MCF 10A (cell line): ENCODE measurements at regions not wholly inside any gene's neighbourhood (a gene's known extent, or its start where the extent isn't known, plus 50 kb on each side); places are given as distances from the start of the nearest gene placed in this dataset.
"Not testable (repeated sequence)": the region's sequence is repeated elsewhere in the genome, so short reads cannot be mapped to it uniquely, and the experiment has no call there.

Experiments
- BruUV-seq: library from RNA; stranded (reverse); fragments of 400-500 nt; replicated peaks from 2 replicates; lab custom pipeline; 2021; lab: Mats Ljungman, UMichigan
- CTCF ChIA-PET: fragments of 300-600 bp; sonication (Branson Sonifier 250); formaldehyde crosslinking; extraction: SDS; loops from one replicate; lab custom pipeline; 2021; ENCODE audit warnings: antibody characterized with exemption, inconsistent platforms; lab: Yijun Ruan, JAX
- POLR2A ChIA-PET: fragments of 300-600, 350-650 bp; sonication (Branson Sonifier 250); formaldehyde crosslinking; extraction: SDS; loops from one replicate; lab custom pipeline; 2020; ENCODE audit warnings: antibody characterized with exemption, inconsistent platforms; lab: Yijun Ruan, JAX
- DNase-seq: peaks from one replicate; pipeline ENCODE4 v3.0.0-alpha.2; 2018; ENCODE audit not compliant: unreplicated experiment
- H3K27ac Mint-ChIP-seq: one replicate; pipeline ENCODE4 v1.8.0; 2022; ENCODE audit warnings: mild to moderate bottlenecking, low read depth, mixed read lengths; ENCODE audit not compliant: unreplicated experiment
- H3K27me3 Mint-ChIP-seq: one replicate; pipeline ENCODE4 v1.8.0; 2022; ENCODE audit warnings: mixed read lengths; ENCODE audit not compliant: insufficient read depth, unreplicated experiment
- H3K36me3 Mint-ChIP-seq: one replicate; pipeline ENCODE4 v1.8.0; 2022; ENCODE audit warnings: mild to moderate bottlenecking, moderate library complexity, mixed read lengths; ENCODE audit not compliant: insufficient read depth, unreplicated experiment
- H3K4me1 Mint-ChIP-seq: one replicate; pipeline ENCODE4 v1.8.0; 2022; ENCODE audit warnings: mixed read lengths; ENCODE audit not compliant: insufficient read depth, unreplicated experiment
- H3K4me3 Mint-ChIP-seq: one replicate; pipeline ENCODE4 v1.8.0; 2022; ENCODE audit warnings: mild to moderate bottlenecking, moderate library complexity, mixed read lengths; ENCODE audit not compliant: unreplicated experiment
- H3K9me3 Mint-ChIP-seq: one replicate; pipeline ENCODE4 v1.8.0; 2022; ENCODE audit warnings: mixed read lengths; ENCODE audit not compliant: unreplicated experiment
- intact Hi-C: fragments of 100-400 bp; cut with micrococcal nuclease; formaldehyde crosslinking; loops from 2 replicates; pipeline ENCODE4 v1.14.1; 2022
- TF ChIP-seq, protein P1 (sequence below): fragments of 200-600 bp; IDR thresholded peaks from one replicate; pipeline ENCODE4 v1.8.0; 2022; ENCODE audit warnings: antibody characterized with exemption, mild to moderate bottlenecking; ENCODE audit not compliant: unreplicated experiment

DNA sequence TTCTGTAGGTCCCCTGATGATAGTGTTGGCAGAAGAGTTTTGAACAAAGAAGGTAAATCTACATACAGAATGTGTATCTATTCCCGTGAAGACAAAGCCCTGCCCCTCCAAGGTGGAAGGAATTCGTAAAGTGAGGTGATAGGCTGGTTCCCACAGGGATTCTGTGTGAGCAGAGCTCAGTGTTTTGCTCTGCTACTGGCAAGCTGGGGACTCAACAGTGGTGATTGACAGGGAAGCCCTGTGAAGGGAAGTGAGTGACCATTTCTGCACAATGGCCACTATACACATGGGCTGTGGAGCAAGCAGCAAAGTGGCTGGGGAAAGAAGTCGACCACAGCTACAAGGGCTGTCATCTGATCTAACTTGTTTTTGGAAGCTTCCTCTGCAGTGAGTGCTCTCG, 90.0 kb upstream of the LRRN2 start:
- H3K27me3 Mint-ChIP-seq, result peaks cover 69% of the 10 kb centered on the region
- H3K36me3 Mint-ChIP-seq, result no peaks in the 10 kb centered on the region
- ChIA-PET CTCF (interaction anchor here (0.7 to 7.4 kb wide), 5 partner anchors 9 to 210 kb away, joined by 3 to 61 read pairs (median 4); no protein-coding TSS in a partner anchor), POLR2A (interaction anchor here (0.9 kb wide), 1 partner anchor 67 kb away, joined by 3 read pairs; no protein-coding TSS in a partner anchor)
- intact Hi-C loops, result no loop called here
- no TSS peak for BruUV-seq
- H3K27ac Mint-ChIP-seq, result no peak overlapping the region
- no peaks in the 10 kb centered on the region for H3K4me1 Mint-ChIP-seq
- no peak for DNase-seq
- TF ChIP-seq, protein P1, sequence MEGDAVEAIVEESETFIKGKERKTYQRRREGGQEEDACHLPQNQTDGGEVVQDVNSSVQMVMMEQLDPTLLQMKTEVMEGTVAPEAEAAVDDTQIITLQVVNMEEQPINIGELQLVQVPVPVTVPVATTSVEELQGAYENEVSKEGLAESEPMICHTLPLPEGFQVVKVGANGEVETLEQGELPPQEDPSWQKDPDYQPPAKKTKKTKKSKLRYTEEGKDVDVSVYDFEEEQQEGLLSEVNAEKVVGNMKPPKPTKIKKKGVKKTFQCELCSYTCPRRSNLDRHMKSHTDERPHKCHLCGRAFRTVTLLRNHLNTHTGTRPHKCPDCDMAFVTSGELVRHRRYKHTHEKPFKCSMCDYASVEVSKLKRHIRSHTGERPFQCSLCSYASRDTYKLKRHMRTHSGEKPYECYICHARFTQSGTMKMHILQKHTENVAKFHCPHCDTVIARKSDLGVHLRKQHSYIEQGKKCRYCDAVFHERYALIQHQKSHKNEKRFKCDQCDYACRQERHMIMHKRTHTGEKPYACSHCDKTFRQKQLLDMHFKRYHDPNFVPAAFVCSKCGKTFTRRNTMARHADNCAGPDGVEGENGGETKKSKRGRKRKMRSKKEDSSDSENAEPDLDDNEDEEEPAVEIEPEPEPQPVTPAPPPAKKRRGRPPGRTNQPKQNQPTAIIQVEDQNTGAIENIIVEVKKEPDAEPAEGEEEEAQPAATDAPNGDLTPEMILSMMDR, result no peak
- no peaks in the 10 kb centered on the region for H3K9me3 Mint-ChIP-seq
- no peak overlapping the region for H3K4me3 Mint-ChIP-seq

DNA sequence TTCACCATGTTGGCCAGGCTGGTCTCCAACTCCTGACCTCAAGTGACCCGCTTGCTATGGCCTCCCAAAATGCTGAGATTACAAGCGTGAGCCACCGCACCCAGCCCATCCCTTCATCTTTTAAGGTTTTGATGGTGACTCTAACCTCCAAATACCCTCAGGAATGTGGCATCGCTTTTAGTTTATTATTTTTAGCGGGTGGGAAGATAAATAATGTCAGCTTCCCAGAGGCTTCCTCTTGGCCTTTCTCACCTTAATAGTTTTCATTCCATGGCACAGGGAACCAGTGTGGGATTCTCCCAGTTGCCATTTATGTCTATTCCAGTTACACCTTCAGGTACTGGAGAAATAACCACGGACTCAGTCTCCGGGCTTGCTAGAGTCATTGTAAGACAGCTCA, 92.1 kb upstream of the LRRN2 start:
- H3K4me1 Mint-ChIP-seq, result no peaks in the 10 kb centered on the region
- BruUV-seq, result no TSS peak
- no peak overlapping the region for H3K4me3 Mint-ChIP-seq
- H3K9me3 Mint-ChIP-seq, result no peaks in the 10 kb centered on the region
- intact Hi-C loops, result no loop called here
- CTCF ChIA-PET, result interaction anchor here (0.6 to 7.4 kb wide), 6 partner anchors 15 to 426 kb away, joined by 3 to 61 read pairs (median 4); no protein-coding TSS in a partner anchor
- H3K36me3 Mint-ChIP-seq, result no peaks in the 10 kb centered on the region
- POLR2A ChIA-PET, result no interaction called here
- peaks cover 67% of the 10 kb centered on the region for H3K27me3 Mint-ChIP-seq
- no peak overlapping the region for H3K27ac Mint-ChIP-seq
- TF ChIP-seq, protein P1, result no peak
- no peak for DNase-seq

DNA sequence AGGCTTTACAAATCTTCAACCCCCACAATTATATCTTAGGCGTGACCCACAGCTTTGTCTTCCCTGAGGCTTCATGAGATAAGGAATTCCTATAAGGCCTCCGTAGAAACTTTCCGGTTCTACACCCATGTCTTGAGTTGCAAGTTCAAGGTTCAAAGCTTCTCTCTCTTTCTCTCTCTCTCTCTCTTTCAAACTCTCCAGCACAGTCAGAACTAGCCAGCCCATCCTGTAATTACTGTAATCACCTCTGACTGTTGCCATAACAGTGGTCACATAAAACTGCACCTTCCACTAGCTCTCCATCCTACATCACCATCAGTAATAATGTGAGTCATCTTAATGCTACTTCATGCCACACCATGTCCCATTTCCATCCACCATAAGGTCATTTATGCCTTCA, 90.0 kb upstream of the NFASC start:
- CTCF ChIA-PET, result interaction anchor here (0.7 to 7.4 kb wide), 7 partner anchors 8 to 215 kb away, joined by 3 to 61 read pairs (median 8); no protein-coding TSS in a partner anchor

DNA sequence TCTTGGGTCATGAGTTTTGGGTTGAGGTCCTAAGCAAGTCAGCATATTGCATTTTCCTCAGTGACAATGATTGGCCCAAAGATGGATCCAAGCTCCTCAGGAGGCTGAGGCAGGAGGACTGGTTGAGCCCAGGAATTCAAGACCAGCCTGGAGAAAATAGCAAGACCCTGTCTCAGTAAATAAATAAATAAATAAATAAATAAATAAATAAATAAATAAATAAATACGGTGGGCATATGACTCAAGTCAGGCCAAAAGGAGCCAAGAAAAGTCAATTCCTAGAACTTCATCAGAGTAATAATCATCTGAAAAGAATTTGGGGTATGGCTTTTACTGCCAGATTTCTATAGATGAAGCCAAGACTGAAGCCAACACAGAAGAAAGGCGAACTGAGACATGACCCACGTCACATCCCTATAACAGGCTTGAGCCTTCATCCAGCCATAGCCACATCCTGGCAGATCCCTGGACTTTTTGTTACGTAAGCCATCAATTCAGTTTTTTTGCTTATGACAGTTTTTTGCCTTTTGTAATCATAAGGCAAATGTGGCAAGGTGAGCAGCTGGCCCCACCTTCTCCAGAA, 88.5 kb upstream of the NFASC start:
- Mint-ChIP-seq H3K36me3 (no peaks in the 10 kb centered on the region), H3K4me1 (no peaks in the 10 kb centered on the region), H3K27me3 (peaks cover 54% of the 10 kb centered on the region), H3K27ac (no peak overlapping the region), H3K4me3 (no peak overlapping the region), H3K9me3 (no peaks in the 10 kb centered on the region)
- CTCF ChIA-PET, result interaction anchor here (0.7 to 7.4 kb wide), 8 partner anchors 10 to 216 kb away, joined by 3 to 61 read pairs (median 10); no protein-coding TSS in a partner anchor
- TF ChIP-seq, protein P1, result no peak
- BruUV-seq, result no TSS peak
- peak; percentile 27 for DNase-seq
- POLR2A ChIA-PET, result interaction anchor here (0.7 to 1.1 kb wide), 2 partner anchors 35 to 392 kb away, joined by 3 to 4 read pairs; no protein-coding TSS in a partner anchor
- intact Hi-C loops, result no loop called here

More for the DNA sequence above, 90.0 kb upstream of the NFASC start:
- Mint-ChIP-seq H3K4me3 (no peak overlapping the region), H3K27me3 (peaks cover 46% of the 10 kb centered on the region), H3K4me1 (no peaks in the 10 kb centered on the region), H3K36me3 (no peaks in the 10 kb centered on the region), H3K9me3 (no peaks in the 10 kb centered on the region), H3K27ac (no peak overlapping the region)
- TF ChIP-seq, protein P1, result no peak
- no TSS peak for BruUV-seq
- no peak for DNase-seq
- POLR2A ChIA-PET, result interaction anchor here (1.2 to 1.8 kb wide), 2 partner anchors 11 to 17 kb away, joined by 5 to 11 read pairs; no protein-coding TSS in a partner anchor
- intact Hi-C loops, result no loop called here

DNA sequence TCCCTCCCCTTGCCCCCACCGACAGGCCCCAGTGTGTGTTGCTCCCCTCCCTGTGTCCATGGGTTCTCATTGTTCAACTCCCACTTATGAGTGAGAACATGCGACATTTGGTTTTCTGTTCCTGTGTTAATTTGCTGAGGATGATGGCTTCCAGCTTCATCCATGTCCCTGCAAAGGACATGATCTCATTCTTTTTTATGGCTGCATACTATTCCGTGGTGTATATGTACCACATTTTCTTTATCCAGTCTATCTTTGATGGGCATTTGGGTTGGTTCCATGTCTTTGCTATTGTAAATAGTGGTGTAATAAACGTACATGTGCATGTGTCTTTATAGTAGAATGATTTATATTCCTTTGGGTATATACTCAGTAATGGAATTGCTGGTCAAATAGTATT, 85.6 kb upstream of the NFASC start:
- H3K36me3 Mint-ChIP-seq, H3K27ac Mint-ChIP-seq, BruUV-seq, H3K4me1 Mint-ChIP-seq, DNase-seq, H3K4me3 Mint-ChIP-seq, POLR2A ChIA-PET, H3K9me3 Mint-ChIP-seq, intact Hi-C loops: not testable (repeated sequence)
- CTCF ChIA-PET, result interaction anchor here (0.6 to 3.7 kb wide), 6 partner anchors 8 to 220 kb away, joined by 3 to 27 read pairs (median 4); no protein-coding TSS in a partner anchor
- peaks cover 74% of the 10 kb centered on the region for H3K27me3 Mint-ChIP-seq
